GM18519 (cell line): ENCODE measurements at regions not wholly inside any gene's neighbourhood (a gene's known extent, or its start where the extent isn't known, plus 50 kb on each side); places are given as distances from the start of the nearest gene placed in this dataset.
"Not testable (repeated sequence)": the region's sequence is repeated elsewhere in the genome, so short reads cannot be mapped to it uniquely, and the experiment has no call there.

Source experiments
- ATAC-seq: cut with Tn5 transposase; IDR thresholded peaks from one replicate; pipeline ENCODE4 v1.9.1; 2021; ENCODE audit warnings: mild to moderate bottlenecking, moderate library complexity; ENCODE audit not compliant: unreplicated experiment, low FRiP score

GRCh38 chr7:65150105-65150504 is 143.6 kb upstream of the ERV3-1 start:
- not testable (repeated sequence) for ATAC-seq

GRCh38 chr7:65146118-65146914 is 139.8 kb upstream of the ERV3-1 start:
- not testable (repeated sequence) for ATAC-seq

GRCh38 chr7:65145710-65146109 is 139.2 kb upstream of the ERV3-1 start:
- not testable (repeated sequence) for ATAC-seq

GRCh38 chr7:65145008-65145407 is 138.5 kb upstream of the ERV3-1 start:
- not testable (repeated sequence) for ATAC-seq

- ATAC-seq, result not testable (repeated sequence)
These were observed 138.1 kb upstream of the ERV3-1 start for GRCh38 chr7:65144557-65144956.

GRCh38 chr7:65144119-65144518 is 137.6 kb upstream of the ERV3-1 start:
- ATAC-seq, result not testable (repeated sequence)

- ATAC-seq, result not testable (repeated sequence)
These were observed 135.4 kb upstream of the ERV3-1 start for GRCh38 chr7:65141894-65142293.

GRCh38 chr7:65141405-65141778 is 134.9 kb upstream of the ERV3-1 start:
- ATAC-seq, result not testable (repeated sequence)

- ATAC-seq, result not testable (repeated sequence)
These were observed 134.3 kb upstream of the ERV3-1 start for GRCh38 chr7:65140543-65141404.

GRCh38 chr7:65136850-65137249 is 130.4 kb upstream of the ERV3-1 start:
- ATAC-seq, result not testable (repeated sequence)

GRCh38 chr7:65133087-65133486 is 126.6 kb upstream of the ERV3-1 start:
- ATAC-seq, result not testable (repeated sequence)

- not testable (repeated sequence) for ATAC-seq
These were observed 125.8 kb upstream of the ERV3-1 start for GRCh38 chr7:65132256-65132655.

GRCh38 chr7:65127364-65127763 is 120.9 kb upstream of the ERV3-1 start:
- not testable (repeated sequence) for ATAC-seq

GRCh38 chr7:65124600-65124999 is 118.1 kb upstream of the ERV3-1 start:
- not testable (repeated sequence) for ATAC-seq

- not testable (repeated sequence) for ATAC-seq
These were observed 99.2 kb upstream of the ERV3-1 start for GRCh38 chr7:65105650-65106203.

GRCh38 chr7:65100499-65100898 is 94.0 kb upstream of the ERV3-1 start:
- not testable (repeated sequence) for ATAC-seq

GRCh38 chr7:65081669-65082055 is 75.2 kb upstream of the ERV3-1 start:
- not testable (repeated sequence) for ATAC-seq

- peak; percentile 97 for ATAC-seq
These were observed 74.5 kb upstream of the ERV3-1 start for GRCh38 chr7:65080799-65081668.

- not testable (repeated sequence) for ATAC-seq
These were observed 68.5 kb upstream of the ERV3-1 start for GRCh38 chr7:65074959-65075358.

- not testable (repeated sequence) for ATAC-seq
These were observed 66.7 kb upstream of the ERV3-1 start for GRCh38 chr7:65073160-65073559.
